Spinal cord (tissue), 9 donors: ENCODE measurements at regions not wholly inside any gene's neighbourhood (a gene's known extent, or its start where the extent isn't known, plus 50 kb on each side); places are given as distances from the start of the nearest gene placed in this dataset.

Source experiments
- DNase-seq, 6 donors: peaks; one replicate each; pipeline versions ENCODE4 v3.0.0 to v3.0.0-alpha.2; 2013 to 2015; ENCODE audit warnings: low spot score in 6 of 6, low read depth in 4 of 6
- H3K27ac ChIP-seq: one replicate; pipeline ENCODE4 v1.5.1; 2013; ENCODE audit warnings: low read depth, low read length, control low read depth
- H3K27me3 ChIP-seq: one replicate; pipeline ENCODE4 v1.6.1; 2013; ENCODE audit warnings: low read length; ENCODE audit not compliant: control insufficient read depth, insufficient read depth
- H3K36me3 ChIP-seq: one replicate; pipeline ENCODE4 v1.6.1; 2013; ENCODE audit warnings: low read length; ENCODE audit not compliant: control insufficient read depth, insufficient read depth
- H3K4me1 ChIP-seq: one replicate; pipeline ENCODE4 v1.6.1; 2013; ENCODE audit warnings: low read length; ENCODE audit not compliant: control insufficient read depth, insufficient read depth
- H3K4me3 ChIP-seq: one replicate; pipeline ENCODE4 v1.5.1; 2013; ENCODE audit warnings: low read depth, low read length, control low read depth
- H3K9me3 ChIP-seq: one replicate; pipeline ENCODE4 v1.6.1; 2013; ENCODE audit warnings: low read length; ENCODE audit not compliant: control insufficient read depth, insufficient read depth
- WGBS: methylation state at CpG from one replicate; pipeline ENCODE4 v1.1.5; 2013; ENCODE audit warnings: missing lambda C conversion rate; ENCODE audit not compliant: insufficient coverage; 5-methylcytosine and 5-hydroxymethylcytosine counted together
- donor health status: healthy.

DNA sequence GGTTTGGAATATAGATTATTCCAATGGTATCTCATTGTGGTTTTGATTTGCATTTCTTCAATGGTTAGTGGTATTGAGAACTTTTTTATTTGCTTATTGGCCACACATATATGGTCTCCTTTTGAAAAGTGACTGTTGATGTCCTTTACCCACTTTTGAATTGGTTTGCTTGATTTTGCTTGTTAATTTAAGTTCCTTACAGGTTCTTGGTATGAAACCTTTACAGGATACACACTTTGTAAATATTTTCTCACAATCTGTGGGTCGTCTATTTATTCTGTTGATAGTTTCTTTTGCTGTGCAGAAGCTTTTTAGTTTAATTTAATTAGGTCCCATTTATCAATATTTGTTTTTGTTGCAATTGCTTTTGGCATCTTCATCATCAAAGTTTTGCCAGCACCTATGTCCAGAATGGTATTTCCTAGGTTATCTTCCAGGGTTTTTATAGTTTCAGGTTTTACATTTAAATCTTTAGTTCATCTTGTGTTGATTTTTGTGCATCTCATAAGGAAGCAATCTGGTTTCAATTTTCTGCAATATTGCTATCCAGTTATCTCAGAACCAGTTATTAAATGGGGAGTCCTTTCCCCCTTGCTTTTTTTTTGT is 475.7 kb upstream of the PABPC4L start:
- DNase-seq: no peak
- Histone ChIP-seq H3K27me3 (no peaks in the 10 kb centered on the region), H3K9me3 (no peaks in the 10 kb centered on the region), H3K4me3 (no peak overlapping the region), H3K27ac (no peak overlapping the region), H3K4me1 (no peaks in the 10 kb centered on the region), H3K36me3 (no peaks in the 10 kb centered on the region)
- WGBS: no CpG with 5 or more reads among the region's 1 CpG

- no peaks in the 10 kb centered on the region for H3K36me3 ChIP-seq
- H3K4me1 ChIP-seq: no peaks in the 10 kb centered on the region
- no peak overlapping the region for H3K27ac ChIP-seq
- 60% methylated on average over 1 of the region's 2 CpGs for WGBS
- peaks cover 2% of the 10 kb centered on the region for H3K9me3 ChIP-seq
- no peaks in the 10 kb centered on the region for H3K27me3 ChIP-seq
- no peak for DNase-seq
- H3K4me3 ChIP-seq: no peak overlapping the region
These were observed 466.6 kb upstream of the PABPC4L start for GRCh38 chr4:134668237-134668636.

DNA sequence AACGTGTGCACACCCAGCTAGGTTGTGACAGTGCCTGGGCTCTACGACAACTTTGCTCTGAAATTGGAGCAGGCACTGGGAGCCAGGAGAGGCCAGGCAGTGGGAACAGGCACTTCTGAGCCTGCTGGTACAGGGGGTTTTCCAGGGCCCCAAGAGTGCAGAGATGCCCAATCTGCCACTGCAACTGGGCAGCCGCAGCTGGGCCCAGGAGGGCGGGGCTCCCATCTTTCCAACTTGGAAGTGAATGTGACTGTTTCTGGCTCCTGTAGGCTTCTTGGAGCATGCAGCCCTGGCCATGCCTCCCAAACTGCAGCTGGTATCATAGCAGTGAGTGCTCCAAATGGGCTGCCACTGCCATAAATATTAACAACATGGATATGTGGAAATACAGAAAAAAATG is 465.1 kb upstream of the PABPC4L start:
- no peaks in the 10 kb centered on the region for H3K4me1 ChIP-seq
- no peak for DNase-seq
- H3K36me3 ChIP-seq: no peaks in the 10 kb centered on the region
- 93% methylated on average over 4 of the region's 4 CpGs for WGBS
- peaks cover 2% of the 10 kb centered on the region for H3K9me3 ChIP-seq
- H3K27me3 ChIP-seq: no peaks in the 10 kb centered on the region
- H3K27ac ChIP-seq: no peak overlapping the region
- H3K4me3 ChIP-seq: no peak overlapping the region

GRCh38 chr4:134665429-134665828 is 463.8 kb upstream of the PABPC4L start:
- Histone ChIP-seq H3K9me3 (peaks cover 2% of the 10 kb centered on the region), H3K4me3 (no peak overlapping the region), H3K4me1 (no peaks in the 10 kb centered on the region), H3K27ac (no peak overlapping the region), H3K27me3 (no peaks in the 10 kb centered on the region), H3K36me3 (no peaks in the 10 kb centered on the region)
- no peak for DNase-seq
- 85% methylated on average over 2 of the region's 2 CpGs for WGBS

DNA sequence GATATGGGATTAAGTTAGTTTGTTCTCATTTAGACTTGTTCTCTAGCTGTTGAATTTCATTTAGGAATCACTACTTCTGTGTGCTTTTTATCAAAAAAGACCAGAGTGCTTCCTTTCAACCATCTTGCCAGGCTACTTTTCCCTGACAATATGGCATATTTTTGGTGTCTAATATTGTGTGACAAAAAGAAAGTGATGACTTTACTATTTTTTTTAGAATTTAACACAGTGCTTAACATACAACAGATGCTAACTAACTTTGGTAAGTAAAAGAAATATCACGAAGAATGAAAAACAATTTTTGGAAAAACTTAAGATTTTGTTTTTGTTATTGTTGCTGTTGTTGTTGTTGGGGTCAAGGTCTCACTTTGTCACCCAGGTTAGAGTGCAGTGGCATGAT is 462.2 kb upstream of the PABPC4L start:
- no peaks in the 10 kb centered on the region for H3K36me3 ChIP-seq
- no peaks in the 10 kb centered on the region for H3K27me3 ChIP-seq
- no peaks in the 10 kb centered on the region for H3K4me1 ChIP-seq
- H3K9me3 ChIP-seq: peaks cover 2% of the 10 kb centered on the region
- no CpG with 5 or more reads among the region's 1 CpG for WGBS
- no peak overlapping the region for H3K4me3 ChIP-seq
- no peak overlapping the region for H3K27ac ChIP-seq
- DNase-seq: no peak

DNA sequence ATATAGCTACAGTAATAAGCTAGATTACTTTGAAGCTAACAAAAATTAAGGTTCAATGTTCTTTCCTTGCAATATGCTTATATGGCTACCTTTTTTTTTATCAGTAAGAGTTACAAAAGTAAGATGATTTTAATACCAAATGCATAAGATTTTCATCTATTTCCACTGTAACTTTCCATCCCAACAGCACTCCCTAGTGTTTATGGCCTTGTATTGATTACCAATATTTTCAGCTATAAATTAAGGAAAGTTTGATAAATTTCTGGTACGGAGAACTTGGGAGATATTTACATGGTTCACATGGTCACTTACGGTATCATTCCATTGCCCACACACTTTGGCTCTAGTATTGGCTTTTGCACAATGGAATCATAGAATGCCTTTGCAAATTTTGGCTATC is 448.9 kb upstream of the PABPC4L start:
- Histone ChIP-seq H3K27ac (no peak overlapping the region), H3K36me3 (no peaks in the 10 kb centered on the region), H3K27me3 (no peaks in the 10 kb centered on the region), H3K9me3 (no peaks in the 10 kb centered on the region), H3K4me3 (no peak overlapping the region), H3K4me1 (no peaks in the 10 kb centered on the region)
- no CpG with 5 or more reads among the region's 2 CpGs for WGBS
- no peak for DNase-seq

DNA sequence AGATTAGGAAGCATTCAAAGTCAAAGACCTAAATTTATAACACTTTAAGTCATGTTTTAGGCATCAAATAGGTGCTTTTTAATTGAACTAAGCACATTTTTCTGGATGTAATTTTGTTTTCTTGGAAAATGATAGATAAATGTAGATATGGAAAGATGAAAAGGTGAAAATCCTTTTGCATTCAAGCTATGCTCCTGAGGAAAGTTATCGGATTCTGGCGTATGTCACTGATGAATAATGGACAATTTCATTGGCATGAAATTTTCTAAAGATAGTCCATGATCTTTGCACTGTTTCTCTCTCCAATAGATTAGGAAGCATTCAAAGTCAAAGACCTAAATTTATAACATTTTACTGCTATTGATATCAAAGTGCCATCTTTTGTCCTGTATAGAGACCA is 444.2 kb upstream of the PABPC4L start:
- no CpG with 5 or more reads among the region's 2 CpGs for WGBS
- no peak for DNase-seq
- Histone ChIP-seq H3K27ac (no peak overlapping the region), H3K27me3 (no peaks in the 10 kb centered on the region), H3K9me3 (no peaks in the 10 kb centered on the region), H3K4me3 (no peak overlapping the region), H3K4me1 (no peaks in the 10 kb centered on the region), H3K36me3 (no peaks in the 10 kb centered on the region)

DNA sequence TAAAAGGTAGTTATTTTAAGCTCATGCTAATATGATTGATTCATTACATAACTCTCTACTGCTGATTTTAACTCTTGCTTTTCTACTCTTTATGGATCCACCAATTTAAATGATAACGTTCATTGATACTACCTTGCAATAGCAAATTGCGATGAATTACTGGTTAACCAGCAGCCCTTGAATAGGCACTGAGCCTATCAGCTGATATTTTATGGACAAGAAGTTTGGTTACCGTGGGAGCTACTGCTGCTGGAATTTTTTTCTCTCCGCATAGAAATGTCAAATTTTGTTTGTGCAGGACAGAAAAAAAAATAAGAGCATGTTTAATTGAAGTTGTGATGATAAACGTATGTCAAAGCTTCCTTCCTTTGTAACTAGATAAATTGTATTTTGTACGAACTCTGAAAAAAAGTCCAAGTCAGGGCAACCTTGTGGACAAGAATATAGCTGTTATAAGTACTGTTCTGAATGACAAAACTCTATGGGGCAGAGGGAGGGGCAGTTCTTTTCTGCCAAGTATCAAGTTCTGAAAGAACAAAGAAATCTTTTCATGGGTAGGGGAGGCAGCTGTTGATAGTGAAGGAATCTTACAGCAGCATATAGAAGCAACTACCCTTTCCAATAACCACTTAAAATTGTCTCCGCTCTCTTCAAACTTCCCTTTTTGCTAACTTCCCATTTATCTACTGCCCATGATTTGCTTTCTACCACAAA is 434.9 kb upstream of the PABPC4L start:
- Histone ChIP-seq H3K27me3 (no peaks in the 10 kb centered on the region), H3K27ac (no peak overlapping the region), H3K4me3 (no peak overlapping the region), H3K9me3 (no peaks in the 10 kb centered on the region), H3K36me3 (no peaks in the 10 kb centered on the region), H3K4me1 (no peaks in the 10 kb centered on the region)
- 17% methylated on average over 1 of the region's 7 CpGs for WGBS
- peak in 1 of 6 donors; percentile 36 for DNase-seq

GRCh38 chr4:134634301-134634700 is 432.7 kb upstream of the PABPC4L start:
- Histone ChIP-seq H3K9me3 (no peaks in the 10 kb centered on the region), H3K27me3 (no peaks in the 10 kb centered on the region), H3K4me1 (no peaks in the 10 kb centered on the region), H3K27ac (no peak overlapping the region), H3K4me3 (no peak overlapping the region), H3K36me3 (no peaks in the 10 kb centered on the region)
- DNase-seq: no peak
- WGBS: no CpG with 5 or more reads among the region's 7 CpGs

DNA sequence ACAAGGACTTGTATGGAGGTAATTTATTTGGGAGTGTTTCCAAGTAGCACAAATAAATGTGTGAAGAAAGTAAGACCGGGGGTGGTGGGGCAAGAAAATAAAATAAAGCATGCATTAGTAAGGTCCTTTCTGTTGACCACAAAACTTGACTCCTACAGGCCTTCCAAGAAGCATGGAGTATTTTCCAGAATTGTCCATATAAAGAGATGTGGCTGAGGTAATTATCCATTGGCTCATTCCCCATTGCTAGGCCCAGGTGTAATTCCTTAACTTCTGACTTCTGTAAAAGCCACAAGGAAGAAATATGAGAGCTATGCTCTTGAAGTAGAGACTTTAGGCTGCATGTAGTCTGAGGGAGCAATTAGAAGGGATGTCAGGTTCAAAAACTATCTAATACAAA is 430.5 kb upstream of the PABPC4L start:
- Histone ChIP-seq H3K27ac (no peak overlapping the region), H3K4me1 (no peaks in the 10 kb centered on the region), H3K36me3 (no peaks in the 10 kb centered on the region), H3K4me3 (no peak overlapping the region), H3K9me3 (no peaks in the 10 kb centered on the region), H3K27me3 (no peaks in the 10 kb centered on the region)
- DNase-seq: no peak
- 20% methylated on average over 1 of the region's 1 CpG for WGBS
